Karpas-422 (cell line): ENCODE measurements at regions not wholly inside any gene's neighbourhood (a gene's known extent, or its start where the extent isn't known, plus 50 kb on each side); places are given as distances from the start of the nearest gene placed in this dataset.

Experiments
- DNase-seq: peaks from one replicate; pipeline ENCODE4 v3.0.0-alpha.2; 2015
- H2AFZ ChIP-seq: fragments of 200-600 bp; sonication (generic); 2 replicates; pipeline ENCODE4 v1.6.1; 2014; ENCODE audit warnings: antibody characterized with exemption, low read length, mixed read lengths
- H3K27ac ChIP-seq: fragments of 200-600 bp; sonication (generic); 2 replicates; pipeline ENCODE4 v1.5.1; 2014; ENCODE audit warnings: mild to moderate bottlenecking, low read length, moderate library complexity
- H3K27me3 ChIP-seq: fragments of 200-600 bp; sonication (generic); 2 replicates; pipeline ENCODE4 v1.6.1; 2014; ENCODE audit warnings: low read length, mixed read lengths
- H3K36me3 ChIP-seq: fragments of 200-600 bp; sonication (generic); 2 replicates; pipeline ENCODE4 v1.6.1; 2014; ENCODE audit warnings: low read length, mixed read lengths; ENCODE audit not compliant: insufficient read depth
- H3K4me1 ChIP-seq: fragments of 200-600 bp; sonication (generic); 2 replicates; pipeline ENCODE4 v1.6.1; 2014; ENCODE audit warnings: mild to moderate bottlenecking, low read length, mixed read lengths
- H3K4me2 ChIP-seq: fragments of 200-600 bp; sonication (generic); 2 replicates; pipeline ENCODE4 v1.6.1; 2014; ENCODE audit warnings: low read length, low read depth, mild to moderate bottlenecking; ENCODE audit not compliant: poor library complexity, severe bottlenecking
- H3K4me3 ChIP-seq: fragments of 200-600 bp; sonication (generic); 2 replicates; pipeline ENCODE4 v1.5.1; 2014; ENCODE audit warnings: mild to moderate bottlenecking, antibody characterized with exemption, low read length, mixed read lengths
- H3K79me2 ChIP-seq: fragments of 200-600 bp; sonication (generic); 2 replicates; pipeline ENCODE4 v1.6.1; 2014; ENCODE audit warnings: mild to moderate bottlenecking, low read length, mixed read lengths
- H3K9ac ChIP-seq: fragments of 200-600 bp; sonication (generic); 2 replicates; pipeline ENCODE4 v1.6.0; 2014; ENCODE audit warnings: low read length
- H3K9me2 ChIP-seq: fragments of 200-600 bp; sonication (generic), shearing (Covaris generic); replicated peaks from 2 replicates; pipeline ENCODE4 v1.6.0; 2014; ENCODE audit warnings: mild to moderate bottlenecking, low read length, moderate library complexity; ENCODE audit not compliant: insufficient read depth
- H3K9me3 ChIP-seq: fragments of 300-700, 200-600 bp; sonication (generic); 2 replicates; pipeline ENCODE4 v1.6.1; 2014; ENCODE audit warnings: low read length, mixed read lengths
- H4K20me1 ChIP-seq: fragments of 200-600 bp; sonication (generic); 2 replicates; pipeline ENCODE4 v1.6.1; 2014; ENCODE audit warnings: mild to moderate bottlenecking, antibody characterized with exemption, low read length, low read depth; ENCODE audit not compliant: insufficient read depth

DNA sequence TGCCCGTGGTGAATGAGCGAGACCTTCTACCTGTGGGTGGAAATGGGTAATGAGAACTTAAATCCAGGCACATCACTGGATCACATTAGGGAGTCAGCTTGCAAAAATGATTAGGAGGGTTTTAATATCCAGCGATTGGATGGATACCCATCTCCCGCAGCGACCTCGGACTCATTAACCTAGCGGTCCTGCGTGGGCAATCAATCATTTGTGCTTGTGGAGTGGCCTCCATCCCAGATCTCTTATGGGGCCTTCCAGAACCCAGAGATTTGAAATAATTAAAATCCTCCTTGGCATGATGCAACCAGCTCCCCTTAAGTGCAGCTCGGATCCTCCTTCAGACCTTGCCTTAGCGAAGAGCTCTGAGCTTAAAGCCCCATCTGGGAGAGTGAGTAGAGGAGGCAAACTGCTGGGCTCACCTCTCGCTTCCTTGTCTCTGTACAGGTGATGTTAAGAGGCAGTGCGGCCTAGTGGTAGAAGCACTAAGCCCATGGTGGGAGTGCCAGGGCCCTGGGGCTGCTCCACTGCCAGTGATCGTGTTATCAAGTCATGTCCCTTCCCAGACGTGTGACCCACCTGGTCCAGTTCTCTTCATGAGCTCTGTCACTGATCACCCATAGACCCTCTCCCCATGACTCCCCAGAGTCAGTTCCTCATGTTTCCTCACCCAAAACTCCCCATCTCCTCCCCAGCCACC lies 285.2 kb upstream of the TLE3 start:
- Histone ChIP-seq H3K9me2 (no peaks in the 10 kb centered on the region), H3K27me3 (no peaks in the 10 kb centered on the region), H3K79me2 (no peaks in the 10 kb centered on the region), H4K20me1 (no peaks in the 10 kb centered on the region), H2AFZ (no peak overlapping the region), H3K9ac (no peak overlapping the region), H3K4me3 (no peak overlapping the region), H3K4me2 (no peak overlapping the region), H3K27ac (no peak overlapping the region), H3K4me1 (no peaks in the 10 kb centered on the region), H3K9me3 (no peaks in the 10 kb centered on the region), H3K36me3 (no peaks in the 10 kb centered on the region)
- no peak for DNase-seq

- no peaks in the 10 kb centered on the region for H3K79me2 ChIP-seq
- no peak for DNase-seq
- no peaks in the 10 kb centered on the region for H3K27me3 ChIP-seq
- H3K4me1 ChIP-seq = no peaks in the 10 kb centered on the region
- H3K4me3 ChIP-seq = no peak overlapping the region
- no peak overlapping the region for H2AFZ ChIP-seq
- no peaks in the 10 kb centered on the region for H3K36me3 ChIP-seq
- no peak overlapping the region for H3K9ac ChIP-seq
- H4K20me1 ChIP-seq = no peaks in the 10 kb centered on the region
- H3K27ac ChIP-seq = no peak overlapping the region
- no peak overlapping the region for H3K4me2 ChIP-seq
- no peaks in the 10 kb centered on the region for H3K9me2 ChIP-seq
- no peaks in the 10 kb centered on the region for H3K9me3 ChIP-seq
Measured at GRCh38 chr15:70382009-70382749, 284.5 kb upstream of the TLE3 start.

- no peak overlapping the region for H3K4me3 ChIP-seq
- no peak overlapping the region for H3K27ac ChIP-seq
- H3K9me2 ChIP-seq = no peaks in the 10 kb centered on the region
- H3K36me3 ChIP-seq = no peaks in the 10 kb centered on the region
- H4K20me1 ChIP-seq = no peaks in the 10 kb centered on the region
- H3K9ac ChIP-seq = no peak overlapping the region
- H3K4me1 ChIP-seq = no peaks in the 10 kb centered on the region
- no peaks in the 10 kb centered on the region for H3K27me3 ChIP-seq
- DNase-seq = no peak
- H3K9me3 ChIP-seq = no peaks in the 10 kb centered on the region
- no peak overlapping the region for H3K4me2 ChIP-seq
- H2AFZ ChIP-seq = no peak overlapping the region
- H3K79me2 ChIP-seq = no peaks in the 10 kb centered on the region
Measured at GRCh38 chr15:70379938-70380883, 282.5 kb upstream of the TLE3 start.

GRCh38 chr15:70379134-70379533 lies 281.4 kb upstream of the TLE3 start:
- Histone ChIP-seq H3K79me2 (no peaks in the 10 kb centered on the region), H3K4me3 (no peak overlapping the region), H3K36me3 (no peaks in the 10 kb centered on the region), H4K20me1 (no peaks in the 10 kb centered on the region), H3K9me3 (no peaks in the 10 kb centered on the region), H2AFZ (no peak overlapping the region), H3K9me2 (no peaks in the 10 kb centered on the region), H3K4me1 (no peaks in the 10 kb centered on the region), H3K27ac (no peak overlapping the region), H3K4me2 (no peak overlapping the region), H3K9ac (no peak overlapping the region), H3K27me3 (no peaks in the 10 kb centered on the region)
- no peak for DNase-seq

- Histone ChIP-seq H4K20me1 (no peaks in the 10 kb centered on the region), H3K9ac (no peak overlapping the region), H3K27ac (no peak overlapping the region), H3K4me3 (no peak overlapping the region), H2AFZ (no peak overlapping the region), H3K9me3 (no peaks in the 10 kb centered on the region), H3K9me2 (no peaks in the 10 kb centered on the region), H3K36me3 (no peaks in the 10 kb centered on the region), H3K79me2 (no peaks in the 10 kb centered on the region), H3K27me3 (no peaks in the 10 kb centered on the region), H3K4me1 (no peaks in the 10 kb centered on the region), H3K4me2 (no peak overlapping the region)
- no peak for DNase-seq
Measured at GRCh38 chr15:70378126-70379031, 280.7 kb upstream of the TLE3 start.

DNA sequence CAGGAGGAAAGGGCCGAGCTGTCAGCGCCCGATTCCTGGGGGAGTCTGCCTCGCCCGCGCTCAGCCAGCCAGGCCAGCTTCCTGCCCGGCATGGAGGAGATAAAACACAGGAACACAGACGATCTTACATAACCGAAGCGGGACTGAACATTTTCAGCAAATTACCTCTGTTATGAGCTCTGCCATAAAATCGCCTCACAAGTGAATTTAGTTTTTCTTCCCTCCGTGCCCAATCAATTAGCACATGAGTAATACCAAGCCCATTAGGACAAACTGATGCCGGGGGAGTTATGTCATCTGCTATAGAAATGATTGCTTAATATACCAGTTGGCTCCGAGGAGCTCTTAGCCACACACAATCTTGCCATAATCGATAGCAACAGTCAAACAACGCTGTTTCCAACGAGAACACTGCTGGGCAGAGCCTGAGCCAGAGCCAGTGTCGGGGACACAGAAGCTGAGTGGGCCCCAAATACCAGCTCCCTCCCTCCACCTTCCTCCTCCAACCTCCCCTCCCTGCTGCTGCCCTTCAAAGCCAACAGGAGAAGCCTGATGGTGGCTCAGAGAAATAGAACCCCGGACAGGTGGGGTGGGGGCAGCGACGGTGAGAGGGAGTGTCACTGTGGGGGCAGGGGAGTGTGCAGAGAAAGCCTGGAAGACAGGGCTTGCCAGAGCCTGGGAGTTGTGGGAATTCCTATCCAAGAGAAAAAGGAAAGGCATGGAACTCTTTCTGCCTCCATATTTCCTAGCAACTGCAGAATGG lies 279.4 kb upstream of the TLE3 start:
- Histone ChIP-seq H3K27ac (no peak overlapping the region), H3K79me2 (no peaks in the 10 kb centered on the region), H2AFZ (no peak overlapping the region), H3K4me1 (no peaks in the 10 kb centered on the region), H3K4me2 (no peak overlapping the region), H3K4me3 (no peak overlapping the region), H3K9me3 (no peaks in the 10 kb centered on the region), H4K20me1 (no peaks in the 10 kb centered on the region), H3K9ac (no peak overlapping the region), H3K27me3 (no peaks in the 10 kb centered on the region), H3K36me3 (no peaks in the 10 kb centered on the region), H3K9me2 (no peaks in the 10 kb centered on the region)
- no peak for DNase-seq
